ENCODE measurements at regions not wholly inside any gene's neighbourhood (a gene's known extent, or its start where the extent isn't known, plus 50 kb on each side); places are given as distances from the start of the nearest gene placed in this dataset.
A peak's percentile ranks its signal among the peaks of the same experiment; 100 is the strongest.

DNA sequence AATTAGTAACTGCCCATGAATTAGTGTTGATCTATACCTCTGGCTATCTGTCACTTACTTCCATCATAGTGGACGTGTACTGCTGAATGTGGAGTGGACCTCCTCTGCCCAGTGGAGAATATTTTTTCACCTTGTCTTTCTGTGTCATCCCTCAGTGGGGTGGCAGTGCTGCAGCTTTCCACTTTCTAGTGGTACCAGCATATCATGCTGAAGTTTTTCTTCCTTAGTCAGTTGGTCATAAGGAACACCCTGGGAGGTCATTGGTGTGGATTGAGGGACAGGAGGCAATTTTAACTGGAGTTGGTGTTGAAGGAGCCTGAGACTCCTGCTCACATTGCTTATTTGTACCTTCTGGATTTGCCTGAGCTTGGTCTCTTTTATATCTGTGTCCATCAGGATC is 151.7 kb upstream of the ANKH start:
- intact Hi-C loops (cut with DNase I; ENCODE audit: low total_unique reads), result no loop called here
- Histone ChIP-seq H3K4me1 (no peaks in the 10 kb centered on the region), H3K36me3 (no peaks in the 10 kb centered on the region), H3K27ac (no peak overlapping the region), H3K4me3 (no peak overlapping the region), H3K9me3 (no peaks in the 10 kb centered on the region), H3K27me3 (no peaks in the 10 kb centered on the region)
- DNase-seq, result no peak
- TF ChIP-seq, protein P1, sequence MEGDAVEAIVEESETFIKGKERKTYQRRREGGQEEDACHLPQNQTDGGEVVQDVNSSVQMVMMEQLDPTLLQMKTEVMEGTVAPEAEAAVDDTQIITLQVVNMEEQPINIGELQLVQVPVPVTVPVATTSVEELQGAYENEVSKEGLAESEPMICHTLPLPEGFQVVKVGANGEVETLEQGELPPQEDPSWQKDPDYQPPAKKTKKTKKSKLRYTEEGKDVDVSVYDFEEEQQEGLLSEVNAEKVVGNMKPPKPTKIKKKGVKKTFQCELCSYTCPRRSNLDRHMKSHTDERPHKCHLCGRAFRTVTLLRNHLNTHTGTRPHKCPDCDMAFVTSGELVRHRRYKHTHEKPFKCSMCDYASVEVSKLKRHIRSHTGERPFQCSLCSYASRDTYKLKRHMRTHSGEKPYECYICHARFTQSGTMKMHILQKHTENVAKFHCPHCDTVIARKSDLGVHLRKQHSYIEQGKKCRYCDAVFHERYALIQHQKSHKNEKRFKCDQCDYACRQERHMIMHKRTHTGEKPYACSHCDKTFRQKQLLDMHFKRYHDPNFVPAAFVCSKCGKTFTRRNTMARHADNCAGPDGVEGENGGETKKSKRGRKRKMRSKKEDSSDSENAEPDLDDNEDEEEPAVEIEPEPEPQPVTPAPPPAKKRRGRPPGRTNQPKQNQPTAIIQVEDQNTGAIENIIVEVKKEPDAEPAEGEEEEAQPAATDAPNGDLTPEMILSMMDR (IDR thresholded peaks at IDR 0.05), result no peak
- TF ChIP-seq POLR2A (IDR thresholded peaks at IDR 0.05), result no peak

DNA sequence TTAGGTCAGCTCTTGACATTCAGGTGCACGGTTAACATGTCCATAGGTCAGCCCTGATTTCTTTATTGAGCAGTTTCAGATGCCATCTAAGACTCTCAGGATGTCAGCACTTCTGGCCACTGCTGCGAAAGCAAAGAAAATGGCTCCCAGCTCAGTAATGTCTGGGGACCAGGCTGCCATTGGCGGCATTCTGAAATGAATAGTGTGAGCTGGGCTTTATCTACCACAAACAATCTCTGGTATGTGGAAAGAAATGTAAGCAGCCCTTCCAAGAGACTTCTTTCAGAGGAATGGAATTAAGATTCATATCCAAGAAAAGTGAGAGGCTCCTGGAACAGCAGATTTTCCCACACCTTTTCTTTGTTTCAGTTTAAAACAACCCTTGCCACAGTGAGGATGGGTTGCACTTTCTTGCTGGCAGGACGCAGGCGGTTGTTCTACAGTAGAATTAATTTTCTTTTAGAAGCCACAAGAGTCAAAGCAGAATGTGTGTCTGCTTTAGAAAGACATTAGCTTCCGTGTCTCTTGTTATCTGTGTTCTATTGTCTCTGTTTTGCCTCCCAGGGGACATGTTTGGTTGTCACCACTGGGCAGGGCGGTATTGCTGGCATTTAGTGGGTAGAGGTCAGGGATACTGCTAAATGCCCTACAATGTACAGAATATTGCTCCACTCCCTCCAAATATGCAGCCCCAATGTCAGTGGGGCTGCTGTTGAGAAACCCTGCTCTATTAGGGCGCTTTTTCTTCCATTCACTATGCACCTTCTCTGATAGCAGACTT is 149.9 kb upstream of the ANKH start:
- Histone ChIP-seq H3K27ac (no peak overlapping the region), H3K9me3 (no peaks in the 10 kb centered on the region), H3K27me3 (no peaks in the 10 kb centered on the region), H3K36me3 (no peaks in the 10 kb centered on the region), H3K4me1 (no peaks in the 10 kb centered on the region), H3K4me3 (no peak overlapping the region)
- intact Hi-C loops (cut with DNase I; ENCODE audit: low total_unique reads), result no loop called here
- DNase-seq, result no peak
- TF ChIP-seq, protein P1 (IDR thresholded peaks at IDR 0.05), result no peak
- TF ChIP-seq POLR2A (IDR thresholded peaks at IDR 0.05), result no peak

DNA sequence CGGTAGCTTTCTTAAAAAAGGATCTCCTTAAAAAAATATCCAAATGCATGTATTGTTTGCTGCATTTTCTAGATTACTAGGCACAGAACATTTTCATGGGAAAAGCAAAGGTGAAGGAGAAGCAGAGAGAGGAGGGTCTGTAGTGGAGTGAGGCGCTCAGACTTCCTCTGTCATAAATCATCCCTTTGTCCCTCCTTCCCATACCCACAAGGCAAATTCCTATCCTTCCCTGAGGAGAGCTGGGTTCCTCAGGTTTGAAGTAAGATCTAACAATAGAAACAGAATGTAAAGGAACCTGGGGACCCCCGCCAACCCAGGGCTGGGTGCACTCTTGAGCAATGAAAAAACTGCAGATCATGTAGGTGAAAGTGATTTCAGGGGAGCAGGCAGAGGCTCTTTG is 149.2 kb upstream of the ANKH start:
- Histone ChIP-seq H3K4me3 (no peak overlapping the region), H3K27ac (no peak overlapping the region), H3K36me3 (no peaks in the 10 kb centered on the region), H3K27me3 (no peaks in the 10 kb centered on the region), H3K4me1 (no peaks in the 10 kb centered on the region), H3K9me3 (no peaks in the 10 kb centered on the region)
- TF ChIP-seq, protein P1 (IDR thresholded peaks at IDR 0.05), result no peak
- no peak for TF ChIP-seq POLR2A (IDR thresholded peaks at IDR 0.05)
- DNase-seq, result no peak
- intact Hi-C loops (cut with DNase I; ENCODE audit: low total_unique reads), result no loop called here

DNA sequence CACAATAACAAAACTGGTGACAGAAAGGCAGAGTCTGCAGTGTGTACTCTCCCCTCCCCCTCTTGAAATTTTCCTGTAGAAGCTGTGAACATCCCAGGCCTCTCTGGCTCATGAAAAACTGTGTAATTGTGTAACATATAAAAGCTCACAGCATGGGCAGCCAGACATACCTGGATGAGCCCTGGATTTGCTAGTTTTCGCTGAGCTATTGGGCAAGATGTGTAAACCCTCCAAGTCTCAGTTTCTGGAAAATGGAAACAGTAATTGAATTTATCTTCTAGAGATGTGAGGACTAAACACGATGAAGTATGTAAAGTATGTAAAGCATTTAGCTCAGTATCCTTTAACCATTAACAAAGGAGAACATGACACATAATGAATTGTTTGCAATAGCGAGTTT is 143.2 kb upstream of the ANKH start:
- TF ChIP-seq POLR2A (IDR thresholded peaks at IDR 0.05), result no peak
- TF ChIP-seq, protein P1 (IDR thresholded peaks at IDR 0.05), result no peak
- no peak for DNase-seq
- Histone ChIP-seq H3K36me3 (no peaks in the 10 kb centered on the region), H3K27ac (no peak overlapping the region), H3K4me1 (no peaks in the 10 kb centered on the region), H3K27me3 (no peaks in the 10 kb centered on the region), H3K9me3 (no peaks in the 10 kb centered on the region), H3K4me3 (no peak overlapping the region)
- intact Hi-C loops (cut with DNase I; ENCODE audit: low total_unique reads), result loop anchor here (5.0 kb wide), 1 partner anchor 288 kb away; no protein-coding TSS in a partner anchor

DNA sequence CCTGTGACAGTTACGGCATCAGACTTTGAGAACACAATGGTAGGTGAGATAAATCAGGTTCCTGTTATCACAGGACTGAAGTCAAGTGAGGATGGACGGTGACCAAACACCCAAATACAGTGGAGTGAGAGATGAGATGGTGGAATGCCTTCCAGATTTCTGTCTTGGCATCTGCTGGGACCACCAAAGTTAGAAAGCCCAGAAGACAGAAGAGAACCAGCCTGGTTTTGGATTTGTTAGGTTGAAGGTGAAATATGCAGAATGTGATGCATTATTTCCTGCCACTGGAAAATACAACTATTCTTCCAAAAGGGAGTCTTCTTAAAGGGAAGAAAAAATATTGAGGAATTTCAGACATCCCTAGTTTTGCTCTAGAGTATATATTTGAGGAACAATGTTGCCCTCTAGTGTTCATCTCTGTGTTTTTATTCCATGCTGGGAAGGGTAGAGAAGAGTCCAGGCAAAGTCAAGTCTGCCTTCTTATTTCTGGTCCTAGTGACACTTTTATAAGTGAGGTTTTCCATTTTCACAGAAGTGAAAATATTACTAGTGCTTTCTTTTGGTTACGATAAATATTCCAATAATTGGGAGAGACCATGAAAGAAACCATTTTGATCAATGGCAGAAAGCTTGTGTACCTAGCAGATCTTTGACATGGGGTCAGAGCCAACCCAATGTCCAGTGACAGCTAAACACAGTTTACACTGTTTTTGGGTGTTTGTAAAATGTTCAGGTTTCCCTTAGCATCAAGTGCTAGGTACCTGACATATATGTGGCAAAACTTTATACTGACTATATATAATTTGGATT is 142.3 kb upstream of the ANKH start:
- no peak overlapping the region for H3K4me3 ChIP-seq
- no peaks in the 10 kb centered on the region for H3K27me3 ChIP-seq
- H3K4me1 ChIP-seq, result no peaks in the 10 kb centered on the region
- no peaks in the 10 kb centered on the region for H3K36me3 ChIP-seq
- H3K27ac ChIP-seq, result no peak overlapping the region
- intact Hi-C loops (cut with DNase I; ENCODE audit: low total_unique reads), result loop anchor here (5.0 kb wide), 1 partner anchor 287 kb away; no protein-coding TSS in a partner anchor
- TF ChIP-seq, protein P1 (IDR thresholded peaks at IDR 0.05), result peak; percentile 52 to 70 (median 60)
- TF ChIP-seq POLR2A (IDR thresholded peaks at IDR 0.05), result no peak
- no peak for DNase-seq
- no peaks in the 10 kb centered on the region for H3K9me3 ChIP-seq

Measured in uterus (tissue), 3 donors.